GM12878 (cell line): ENCODE measurements at regions not wholly inside any gene's neighbourhood (a gene's known extent, or its start where the extent isn't known, plus 50 kb on each side); places are given as distances from the start of the nearest gene placed in this dataset.

Experiments used
- EZH2 ChIP-seq: IDR thresholded peaks from 2 replicates; pipeline ENCODE4 v1.6.1; 2012; ENCODE audit warnings: low read depth, mild to moderate bottlenecking, control low read depth, inconsistent platforms, low read length, borderline replicate concordance; ENCODE audit not compliant: control insufficient read depth
- KDM1A ChIP-seq: fragments of 200-600 bp; sonication (generic); IDR thresholded peaks from 2 replicates; pipeline ENCODE4 v1.6.1; 2016; ENCODE audit warnings: borderline replicate concordance

DNA sequence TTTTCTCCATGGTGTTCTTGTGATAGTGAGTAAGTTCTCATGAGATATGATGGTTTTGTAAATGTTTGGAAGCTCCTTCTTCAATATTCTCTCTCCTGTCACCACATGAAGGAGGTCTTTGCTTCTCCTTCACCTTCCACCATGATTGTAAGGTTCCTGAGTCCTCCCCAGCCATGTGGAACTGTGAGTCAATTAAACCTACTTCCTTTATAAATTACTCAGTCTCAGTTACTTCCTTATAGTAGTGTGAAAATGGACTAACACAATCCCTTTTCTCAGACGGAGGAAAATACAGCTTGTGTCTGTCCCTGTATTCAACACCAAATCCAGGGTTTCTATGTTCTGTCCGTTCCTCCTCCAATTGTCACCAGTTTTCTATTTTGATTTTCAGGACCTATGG is 181.0 kb downstream of the ALDH8A1 start:
- TF ChIP-seq KDM1A (no peak), EZH2 (no peak)
